Upper lobe of right lung (tissue), 1 donor: ENCODE measurements at regions not wholly inside any gene's neighbourhood (a gene's known extent, or its start where the extent isn't known, plus 50 kb on each side); places are given as distances from the start of the nearest gene placed in this dataset.
"Not testable (repeated sequence)": the region's sequence is repeated elsewhere in the genome, so short reads cannot be mapped to it uniquely, and the experiment has no call there.

Experiments
- ATAC-seq: fragments of 200-7000 bp; cut with Tn5 transposase; one replicate; pipeline ENCODE4 v1.9.1; 2020; ENCODE audit warnings: mild to moderate bottlenecking, moderate library complexity
- DNase-seq: peaks from one replicate; pipeline ENCODE4 v3.0.0-alpha.2; 2020
- H3K27ac ChIP-seq: fragments of 200-600 bp; one replicate; pipeline ENCODE4 v1.8.0; 2022
- H3K27me3 ChIP-seq: fragments of 200-600 bp; one replicate; pipeline ENCODE4 v1.8.0; 2022; ENCODE audit warnings: mild to moderate bottlenecking
- H3K36me3 ChIP-seq: fragments of 200-600 bp; one replicate; pipeline ENCODE4 v1.8.0; 2022
- H3K4me1 ChIP-seq: fragments of 200-600 bp; one replicate; pipeline ENCODE4 v1.8.0; 2022
- H3K4me3 ChIP-seq: fragments of 200-600 bp; one replicate; pipeline ENCODE4 v1.8.0; 2022; ENCODE audit warnings: mild to moderate bottlenecking
- H3K9me3 ChIP-seq: fragments of 200-600 bp; one replicate; pipeline ENCODE4 v1.8.0; 2022
- intact Hi-C: fragments of 100-400 bp; cut with DNase I; formaldehyde crosslinking; loops from one replicate; pipeline ENCODE4 v1.11.0; 2022
- TF ChIP-seq, protein P1 (sequence below): fragments of 200-600 bp; IDR thresholded peaks from one replicate; pipeline ENCODE4 v1.8.0; 2022; ENCODE audit warnings: antibody characterized with exemption
- donor health status: DM: no; HTN: yes; CAD: no; lungs with severe emphysema.

DNA sequence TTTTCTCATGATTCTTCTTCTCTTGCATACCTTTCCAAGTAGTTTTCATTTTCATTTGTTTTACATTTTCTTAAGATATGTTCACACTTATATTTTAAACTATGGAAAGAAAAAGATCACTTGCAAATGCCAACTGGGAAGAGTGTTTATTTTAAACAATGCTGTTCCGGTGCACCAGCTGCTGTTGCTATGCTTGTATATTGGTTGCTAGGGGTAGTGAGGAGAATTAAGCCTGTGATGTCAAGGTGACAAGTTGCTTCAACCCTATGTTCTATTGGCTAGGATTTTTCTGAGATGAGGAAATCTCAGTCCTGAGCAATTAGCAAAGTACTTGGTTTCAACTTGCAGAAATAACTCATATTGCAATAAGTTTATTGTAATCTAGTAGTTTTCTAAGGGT is 500.1 kb downstream of the MFSD1 start:
- ATAC-seq (no peak), DNase-seq (no peak)
- TF ChIP-seq, protein P1, sequence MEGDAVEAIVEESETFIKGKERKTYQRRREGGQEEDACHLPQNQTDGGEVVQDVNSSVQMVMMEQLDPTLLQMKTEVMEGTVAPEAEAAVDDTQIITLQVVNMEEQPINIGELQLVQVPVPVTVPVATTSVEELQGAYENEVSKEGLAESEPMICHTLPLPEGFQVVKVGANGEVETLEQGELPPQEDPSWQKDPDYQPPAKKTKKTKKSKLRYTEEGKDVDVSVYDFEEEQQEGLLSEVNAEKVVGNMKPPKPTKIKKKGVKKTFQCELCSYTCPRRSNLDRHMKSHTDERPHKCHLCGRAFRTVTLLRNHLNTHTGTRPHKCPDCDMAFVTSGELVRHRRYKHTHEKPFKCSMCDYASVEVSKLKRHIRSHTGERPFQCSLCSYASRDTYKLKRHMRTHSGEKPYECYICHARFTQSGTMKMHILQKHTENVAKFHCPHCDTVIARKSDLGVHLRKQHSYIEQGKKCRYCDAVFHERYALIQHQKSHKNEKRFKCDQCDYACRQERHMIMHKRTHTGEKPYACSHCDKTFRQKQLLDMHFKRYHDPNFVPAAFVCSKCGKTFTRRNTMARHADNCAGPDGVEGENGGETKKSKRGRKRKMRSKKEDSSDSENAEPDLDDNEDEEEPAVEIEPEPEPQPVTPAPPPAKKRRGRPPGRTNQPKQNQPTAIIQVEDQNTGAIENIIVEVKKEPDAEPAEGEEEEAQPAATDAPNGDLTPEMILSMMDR = no peak
- intact Hi-C loops = no loop called here
- Histone ChIP-seq H3K9me3 (no peaks in the 10 kb centered on the region), H3K36me3 (no peaks in the 10 kb centered on the region), H3K4me1 (no peaks in the 10 kb centered on the region), H3K27me3 (no peaks in the 10 kb centered on the region), H3K27ac (no peak overlapping the region), H3K4me3 (no peak overlapping the region)

DNA sequence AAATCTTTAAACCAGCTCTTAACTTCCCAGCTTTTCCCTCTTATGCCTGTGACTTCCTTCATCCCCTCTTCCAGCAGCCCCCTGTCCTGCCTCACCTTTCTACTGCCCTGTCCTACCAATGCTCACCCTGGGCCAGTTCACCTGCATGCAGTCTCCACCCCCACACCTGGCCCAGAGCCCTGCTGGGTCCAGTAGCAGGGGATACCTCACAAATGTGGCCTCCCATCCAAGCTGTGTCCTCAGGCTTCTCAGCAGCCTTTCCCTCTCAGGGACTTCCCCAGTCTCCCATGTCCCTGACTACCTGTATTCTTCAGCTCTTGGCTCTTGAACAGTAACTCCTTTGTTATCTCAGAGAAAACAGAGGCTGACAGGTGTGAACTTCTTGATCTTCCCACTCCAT is 503.2 kb downstream of the MFSD1 start:
- H3K36me3 ChIP-seq = no peaks in the 10 kb centered on the region
- H3K27me3 ChIP-seq = no peaks in the 10 kb centered on the region
- no peak overlapping the region for H3K4me3 ChIP-seq
- no peaks in the 10 kb centered on the region for H3K4me1 ChIP-seq
- TF ChIP-seq, protein P1 = no peak
- no peak overlapping the region for H3K27ac ChIP-seq
- DNase-seq (no peak), ATAC-seq (no peak)
- intact Hi-C loops = no loop called here
- H3K9me3 ChIP-seq = no peaks in the 10 kb centered on the region

DNA sequence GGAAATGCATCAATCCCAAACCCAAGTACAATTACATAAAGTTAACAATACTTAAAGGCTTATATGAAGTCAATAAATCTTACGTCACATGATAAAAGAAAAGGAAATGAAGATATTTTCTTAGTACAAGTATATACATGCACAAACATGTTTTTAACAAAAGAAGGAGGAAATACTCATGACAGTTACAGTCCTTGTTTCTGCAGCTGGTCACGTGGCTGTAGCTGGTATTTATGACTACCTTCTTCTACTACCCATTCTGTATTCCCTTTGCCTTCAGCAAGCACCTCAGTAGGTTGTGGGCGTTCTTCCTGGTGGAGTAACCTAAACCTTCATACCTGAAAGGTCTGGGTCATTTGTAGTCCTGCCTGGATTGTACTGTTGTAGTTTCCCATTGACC is 514.9 kb downstream of the MFSD1 start:
- H3K36me3 ChIP-seq, H3K4me3 ChIP-seq, DNase-seq, intact Hi-C loops, H3K27ac ChIP-seq, ATAC-seq, H3K9me3 ChIP-seq, H3K4me1 ChIP-seq, H3K27me3 ChIP-seq: not testable (repeated sequence)

DNA sequence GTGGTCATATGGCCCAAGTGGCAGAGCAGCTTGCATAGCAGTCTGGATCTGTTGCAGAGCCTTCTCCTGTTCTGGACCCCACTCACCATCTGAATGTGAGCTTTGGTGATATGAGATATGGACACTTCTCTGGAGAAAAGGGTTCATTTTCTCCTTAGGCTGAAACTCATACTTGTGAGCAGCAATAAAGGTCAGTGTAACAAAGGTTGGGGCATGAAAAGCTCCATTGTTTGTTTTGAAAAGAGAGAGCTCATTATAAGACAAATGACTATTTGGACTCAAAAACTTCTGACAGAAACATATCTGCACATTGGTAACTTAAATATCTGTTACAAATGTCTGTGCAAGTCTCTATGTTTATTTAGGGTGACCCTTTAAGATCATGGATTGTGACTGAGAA is 517.3 kb downstream of the MFSD1 start:
- TF ChIP-seq, protein P1 = no peak
- intact Hi-C loops = no loop called here
- Histone ChIP-seq H3K4me3 (no peak overlapping the region), H3K27ac (no peak overlapping the region), H3K27me3 (no peaks in the 10 kb centered on the region), H3K36me3 (no peaks in the 10 kb centered on the region), H3K9me3 (no peaks in the 10 kb centered on the region), H3K4me1 (no peaks in the 10 kb centered on the region)
- no peak for ATAC-seq
- DNase-seq = no peak

DNA sequence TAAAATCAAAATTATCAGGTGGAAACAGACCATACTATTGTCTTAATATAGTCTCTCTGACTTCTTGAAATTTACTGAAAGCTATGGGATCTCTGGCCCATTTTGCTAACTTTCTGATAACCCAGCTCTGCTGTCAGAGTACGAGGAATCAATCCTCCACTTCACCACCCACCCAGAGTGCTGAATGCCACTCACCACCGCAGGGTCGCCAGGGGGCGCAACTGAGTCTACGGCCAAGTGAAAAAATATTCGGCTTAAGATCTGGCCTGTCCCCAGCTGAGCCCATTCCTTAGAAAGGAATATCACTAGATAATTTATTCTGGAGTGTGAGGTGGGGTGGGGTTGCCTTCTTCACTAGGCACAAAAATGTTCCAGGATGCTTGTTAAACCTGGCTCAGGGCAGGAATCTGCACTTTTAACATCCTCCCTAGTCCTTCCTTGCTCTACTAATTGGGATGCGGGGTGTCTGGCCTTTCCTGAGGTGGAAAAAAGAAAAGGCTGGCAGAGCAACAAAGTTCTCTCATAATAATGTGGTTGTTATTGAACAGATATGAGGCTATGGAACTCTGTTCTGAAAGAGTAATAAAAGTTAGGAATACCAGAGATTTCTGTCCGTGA is 520.6 kb downstream of the MFSD1 start:
- Histone ChIP-seq H3K4me1 (no peaks in the 10 kb centered on the region), H3K27ac (no peak overlapping the region), H3K4me3 (no peak overlapping the region), H3K27me3 (no peaks in the 10 kb centered on the region), H3K36me3 (no peaks in the 10 kb centered on the region), H3K9me3 (no peaks in the 10 kb centered on the region)
- TF ChIP-seq, protein P1 = peak; percentile 60
- intact Hi-C loops = no loop called here
- DNase-seq = peak; percentile 67
- ATAC-seq = peak; percentile 76

DNA sequence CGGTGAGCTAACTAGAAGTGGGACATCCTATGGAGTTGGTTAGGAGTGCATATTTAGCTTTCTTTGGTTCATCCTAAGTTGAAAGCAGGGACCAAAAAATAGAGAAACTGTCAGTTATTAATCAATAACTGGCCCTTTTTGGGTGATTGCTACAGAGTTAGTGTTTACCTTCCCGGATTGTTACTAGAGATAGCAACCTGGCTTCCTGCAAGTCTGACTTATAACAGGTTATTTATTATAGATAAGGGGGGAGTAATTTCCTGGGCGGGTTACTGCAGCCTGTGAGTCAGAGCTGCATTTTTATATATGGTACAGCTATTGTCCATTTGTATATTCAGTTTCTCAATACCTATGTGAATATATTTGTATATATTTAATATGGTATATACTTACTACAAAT is 522.0 kb downstream of the MFSD1 start:
- no peak for ATAC-seq
- no peak for DNase-seq
- TF ChIP-seq, protein P1 = no peak
- Histone ChIP-seq H3K27me3 (no peaks in the 10 kb centered on the region), H3K27ac (no peak overlapping the region), H3K4me3 (no peak overlapping the region), H3K9me3 (no peaks in the 10 kb centered on the region), H3K4me1 (no peaks in the 10 kb centered on the region), H3K36me3 (no peaks in the 10 kb centered on the region)
- intact Hi-C loops = no loop called here
